ENCODE measurements at regions not wholly inside any gene's neighbourhood (a gene's known extent, or its start where the extent isn't known, plus 50 kb on each side); places are given as distances from the start of the nearest gene placed in this dataset.

DNA sequence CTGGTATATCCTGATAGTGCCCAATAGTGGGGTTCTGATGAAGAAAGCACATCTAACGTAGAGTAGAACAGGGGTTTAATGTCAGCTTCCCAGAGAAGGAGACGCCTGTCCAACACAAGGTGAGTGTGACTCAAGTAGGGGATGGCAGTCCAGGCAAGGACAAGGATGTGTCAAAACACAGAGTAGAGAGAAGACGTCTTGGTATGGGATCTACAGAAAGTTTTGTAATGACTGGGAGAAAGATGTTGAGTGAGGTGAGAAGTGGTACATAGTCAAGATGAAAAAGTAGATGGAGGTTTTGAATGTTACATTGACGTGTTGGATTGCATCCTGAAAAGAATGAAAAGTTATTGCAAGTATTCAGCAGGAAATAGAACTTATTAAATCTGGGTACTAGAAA lies 124.4 kb downstream of the TMA16 start:
- H3K27me3 Mint-ChIP-seq (ENCODE audit: insufficient read depth): peaks cover 1% of the 10 kb centered on the region; the same call in 1 of the 2 replicates
- no peak for TF ChIP-seq CTCF (IDR thresholded peaks at IDR 0.05)
- no peaks in the 10 kb centered on the region for H3K36me3 Mint-ChIP-seq (ENCODE audit: low read depth)
- no peak for DNase-seq
- no peaks in the 10 kb centered on the region for H3K4me1 Mint-ChIP-seq (ENCODE audit: low read depth)
- no peak overlapping the region for H3K27ac Mint-ChIP-seq
- no peaks in the 10 kb centered on the region; the same call in 1 of the 2 replicates for H3K9me3 Mint-ChIP-seq
- H3K4me3 Mint-ChIP-seq: no peak overlapping the region

GRCh38 chr4:163620738-163621137 lies 126.2 kb downstream of the TMA16 start:
- no peak for TF ChIP-seq CTCF (IDR thresholded peaks at IDR 0.05)
- Mint-ChIP-seq H3K9me3 (no peaks in the 10 kb centered on the region; the same call in 1 of the 2 replicates), H3K36me3 (ENCODE audit: low read depth) (no peaks in the 10 kb centered on the region), H3K27me3 (ENCODE audit: insufficient read depth) (peaks cover 1% of the 10 kb centered on the region; the same call in 1 of the 2 replicates), H3K4me1 (ENCODE audit: low read depth) (no peaks in the 10 kb centered on the region), H3K4me3 (no peak overlapping the region), H3K27ac (no peak overlapping the region)
- DNase-seq: no peak

DNA sequence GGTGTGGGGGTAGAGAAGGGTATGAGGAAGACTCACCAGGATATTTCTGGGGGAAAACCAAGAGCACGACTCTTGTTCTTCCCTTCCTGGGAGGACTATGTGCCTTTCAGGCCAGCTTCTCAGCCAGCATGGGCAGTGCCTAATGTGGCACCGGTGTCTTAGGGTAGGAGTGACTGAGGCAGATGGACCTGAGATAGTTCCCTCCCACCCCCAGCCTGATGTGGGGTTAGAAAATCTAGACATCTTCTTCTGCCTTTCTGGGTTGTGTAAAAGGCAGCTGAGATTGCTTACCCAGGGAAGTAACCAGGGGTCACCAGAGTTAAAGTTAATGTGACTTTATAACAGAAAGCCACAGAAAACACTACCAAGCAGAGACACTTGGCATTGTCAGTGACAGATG lies 127.3 kb downstream of the TMA16 start:
- no peak for DNase-seq
- no peaks in the 10 kb centered on the region for H3K4me1 Mint-ChIP-seq (ENCODE audit: low read depth)
- H3K4me3 Mint-ChIP-seq: no peak overlapping the region
- no peaks in the 10 kb centered on the region for H3K36me3 Mint-ChIP-seq (ENCODE audit: low read depth)
- no peak overlapping the region for H3K27ac Mint-ChIP-seq
- peaks cover 1% of the 10 kb centered on the region; the same call in 1 of the 2 replicates for H3K27me3 Mint-ChIP-seq (ENCODE audit: insufficient read depth)
- H3K9me3 Mint-ChIP-seq: no peaks in the 10 kb centered on the region; the same call in 1 of the 2 replicates
- TF ChIP-seq CTCF (IDR thresholded peaks at IDR 0.05): no peak

GRCh38 chr4:163622379-163623035 lies 128.0 kb downstream of the TMA16 start:
- no peak for DNase-seq
- Mint-ChIP-seq H3K4me3 (no peak overlapping the region), H3K36me3 (ENCODE audit: low read depth) (no peaks in the 10 kb centered on the region), H3K9me3 (no peaks in the 10 kb centered on the region; the same call in 1 of the 2 replicates), H3K27ac (no peak overlapping the region), H3K27me3 (ENCODE audit: insufficient read depth) (peaks cover 1% of the 10 kb centered on the region; the same call in 1 of the 2 replicates), H3K4me1 (ENCODE audit: low read depth) (no peaks in the 10 kb centered on the region)
- TF ChIP-seq CTCF (IDR thresholded peaks at IDR 0.05): no peak

GRCh38 chr4:163623787-163624186 lies 129.3 kb downstream of the TMA16 start:
- TF ChIP-seq CTCF (IDR thresholded peaks at IDR 0.05): no peak
- no peaks in the 10 kb centered on the region; the same call in 1 of the 2 replicates for H3K9me3 Mint-ChIP-seq
- H3K36me3 Mint-ChIP-seq (ENCODE audit: low read depth): no peaks in the 10 kb centered on the region
- no peaks in the 10 kb centered on the region for H3K4me1 Mint-ChIP-seq (ENCODE audit: low read depth)
- H3K27ac Mint-ChIP-seq: no peak overlapping the region
- H3K27me3 Mint-ChIP-seq (ENCODE audit: insufficient read depth): peaks cover 1% of the 10 kb centered on the region; the same call in 1 of the 2 replicates
- no peak for DNase-seq
- no peak overlapping the region for H3K4me3 Mint-ChIP-seq
